ENCODE measurements at regions not wholly inside any gene's neighbourhood (a gene's known extent, or its start where the extent isn't known, plus 50 kb on each side); places are given as distances from the start of the nearest gene placed in this dataset.

DNA sequence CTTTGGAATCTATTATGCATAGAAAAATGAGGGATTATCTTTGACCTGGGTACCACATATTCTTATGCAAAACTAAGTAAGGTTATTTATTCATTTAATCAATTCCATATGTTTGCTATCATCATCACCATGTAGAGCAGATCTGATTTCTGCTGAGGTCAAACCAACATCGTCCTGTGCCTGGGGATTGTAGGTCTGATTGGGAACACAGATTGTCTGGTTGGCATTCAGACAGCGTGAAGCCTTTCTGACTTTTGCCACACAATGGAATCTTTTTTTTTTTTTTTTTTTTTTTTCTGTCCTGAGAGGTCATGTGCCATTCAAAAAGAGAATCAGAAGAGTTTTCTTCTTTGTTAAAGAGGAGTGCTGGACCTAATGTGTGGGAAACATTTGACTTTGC lies 142.9 kb downstream of the RAB11FIP2 start:
- no peaks in the 10 kb centered on the region for H3K36me3 Mint-ChIP-seq
- intact Hi-C loops (cut with micrococcal nuclease): no loop called here

DNA sequence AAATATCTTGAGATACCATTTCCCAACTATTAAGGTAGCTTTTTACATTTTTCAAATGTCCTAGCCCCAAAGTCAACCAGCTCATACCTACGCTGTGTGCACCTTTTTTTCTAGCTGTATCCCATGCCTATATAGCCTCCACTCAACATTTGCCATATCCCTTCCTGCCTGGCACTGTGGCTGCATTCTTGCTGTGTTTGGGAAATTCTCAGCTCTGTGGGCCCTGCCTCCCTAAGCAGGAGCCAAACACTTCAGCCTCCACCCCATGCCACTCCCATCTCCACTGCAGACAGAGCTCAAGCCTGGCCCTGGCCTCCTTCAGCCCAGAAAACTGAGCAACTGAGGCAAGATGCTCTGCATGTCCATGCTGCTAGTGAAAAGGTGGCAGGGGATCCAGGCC lies 141.3 kb downstream of the RAB11FIP2 start:
- no peak overlapping the region for H3K27ac Mint-ChIP-seq
- no peak overlapping the region for H3K4me3 Mint-ChIP-seq
- H3K9ac ChIP-seq (ENCODE audit: insufficient read depth, low read length, poor library complexity, severe bottlenecking): no peak overlapping the region
- TF ChIP-seq, protein P1, sequence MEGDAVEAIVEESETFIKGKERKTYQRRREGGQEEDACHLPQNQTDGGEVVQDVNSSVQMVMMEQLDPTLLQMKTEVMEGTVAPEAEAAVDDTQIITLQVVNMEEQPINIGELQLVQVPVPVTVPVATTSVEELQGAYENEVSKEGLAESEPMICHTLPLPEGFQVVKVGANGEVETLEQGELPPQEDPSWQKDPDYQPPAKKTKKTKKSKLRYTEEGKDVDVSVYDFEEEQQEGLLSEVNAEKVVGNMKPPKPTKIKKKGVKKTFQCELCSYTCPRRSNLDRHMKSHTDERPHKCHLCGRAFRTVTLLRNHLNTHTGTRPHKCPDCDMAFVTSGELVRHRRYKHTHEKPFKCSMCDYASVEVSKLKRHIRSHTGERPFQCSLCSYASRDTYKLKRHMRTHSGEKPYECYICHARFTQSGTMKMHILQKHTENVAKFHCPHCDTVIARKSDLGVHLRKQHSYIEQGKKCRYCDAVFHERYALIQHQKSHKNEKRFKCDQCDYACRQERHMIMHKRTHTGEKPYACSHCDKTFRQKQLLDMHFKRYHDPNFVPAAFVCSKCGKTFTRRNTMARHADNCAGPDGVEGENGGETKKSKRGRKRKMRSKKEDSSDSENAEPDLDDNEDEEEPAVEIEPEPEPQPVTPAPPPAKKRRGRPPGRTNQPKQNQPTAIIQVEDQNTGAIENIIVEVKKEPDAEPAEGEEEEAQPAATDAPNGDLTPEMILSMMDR (IDR thresholded peaks at IDR 0.05): no peak
- 100% methylated on average over 1 of the region's 1 CpG for WGBS (ENCODE audit: insufficient coverage)
- no peak overlapping the region for H3K4me3 ChIP-seq (replicated peaks in 1 of 3; ENCODE audit: low read depth in 2 of 3, low read length in 3 of 3)
- peaks cover 0 to 3% (median 0%) of the 10 kb centered on the region in 7 donors for H3K9me3 Mint-ChIP-seq
- no peaks in the 10 kb centered on the region for H3K36me3 ChIP-seq (replicated peaks in 1 of 2; ENCODE audit: control insufficient read depth in 1 of 2, insufficient read depth in 2 of 2, low read length in 2 of 2)
- H2AFZ ChIP-seq (ENCODE audit: insufficient read depth, low read depth, low read length, poor library complexity, severe bottlenecking): no peak overlapping the region
- no peaks in the 10 kb centered on the region for H3K4me1 ChIP-seq (ENCODE audit: control insufficient read depth in 1 of 2, insufficient read depth in 2 of 2, low read length in 2 of 2)
- no peaks in the 10 kb centered on the region for H3K27me3 ChIP-seq (ENCODE audit: control insufficient read depth in 2 of 2, insufficient read depth in 2 of 2, low read length in 2 of 2)
- no peaks in the 10 kb centered on the region for H3K9me3 ChIP-seq (replicated peaks in 1 of 2; ENCODE audit: control insufficient read depth in 1 of 2, insufficient read depth in 1 of 2, low read length in 2 of 2)
- H3K36me3 Mint-ChIP-seq: no peaks in the 10 kb centered on the region
- no peaks in the 10 kb centered on the region for H3K4me1 Mint-ChIP-seq
- H3K27ac ChIP-seq (ENCODE audit: low read depth in 1 of 2, low read length in 2 of 2): no peak overlapping the region
- DNase-seq: no peak
- H3K79me2 ChIP-seq (ENCODE audit: insufficient read depth, low read length): no peaks in the 10 kb centered on the region
- no peak overlapping the region for H3K4me2 ChIP-seq (replicated peaks; ENCODE audit: extremely low read depth, low read length, poor library complexity, severe bottlenecking)
- H4K20me1 ChIP-seq (ENCODE audit: insufficient read depth, low read length): no peaks in the 10 kb centered on the region
- intact Hi-C loops (cut with micrococcal nuclease): no loop called here
- H3K27me3 Mint-ChIP-seq (ENCODE audit: low read depth in 3 of 3): peaks cover 1 to 6% (median 2%) of the 10 kb centered on the region in 3 donors

More for the DNA sequence above, 142.9 kb downstream of the RAB11FIP2 start:
- H3K27ac Mint-ChIP-seq: no peak overlapping the region
- Histone ChIP-seq H3K9me3 (replicated peaks in 1 of 2; ENCODE audit: control insufficient read depth in 1 of 2, insufficient read depth in 1 of 2, low read length in 2 of 2) (no peaks in the 10 kb centered on the region), H2AFZ (ENCODE audit: insufficient read depth, low read depth, low read length, poor library complexity, severe bottlenecking) (no peak overlapping the region), H3K4me1 (ENCODE audit: control insufficient read depth in 1 of 2, insufficient read depth in 2 of 2, low read length in 2 of 2) (no peaks in the 10 kb centered on the region), H4K20me1 (ENCODE audit: insufficient read depth, low read length) (no peaks in the 10 kb centered on the region), H3K36me3 (replicated peaks in 1 of 2; ENCODE audit: control insufficient read depth in 1 of 2, insufficient read depth in 2 of 2, low read length in 2 of 2) (no peaks in the 10 kb centered on the region), H3K79me2 (ENCODE audit: insufficient read depth, low read length) (no peaks in the 10 kb centered on the region), H3K27ac (ENCODE audit: low read depth in 1 of 2, low read length in 2 of 2) (no peak overlapping the region), H3K4me2 (replicated peaks; ENCODE audit: extremely low read depth, low read length, poor library complexity, severe bottlenecking) (no peak overlapping the region), H3K27me3 (ENCODE audit: control insufficient read depth in 2 of 2, insufficient read depth in 2 of 2, low read length in 2 of 2) (no peaks in the 10 kb centered on the region), H3K4me3 (replicated peaks in 1 of 3; ENCODE audit: low read depth in 2 of 3, low read length in 3 of 3) (no peak overlapping the region), H3K9ac (ENCODE audit: insufficient read depth, low read length, poor library complexity, severe bottlenecking) (no peak overlapping the region)
- peaks cover 1 to 6% (median 2%) of the 10 kb centered on the region in 3 donors for H3K27me3 Mint-ChIP-seq (ENCODE audit: low read depth in 3 of 3)
- TF ChIP-seq, protein P1 (IDR thresholded peaks at IDR 0.05): no peak
- peaks cover 0 to 3% (median 0%) of the 10 kb centered on the region in 7 donors for H3K9me3 Mint-ChIP-seq
- H3K4me1 Mint-ChIP-seq: no peaks in the 10 kb centered on the region
- DNase-seq: no peak
- no peak overlapping the region for H3K4me3 Mint-ChIP-seq
- WGBS (ENCODE audit: insufficient coverage): no CpG with 5 or more reads among the region's 2 CpGs

Measured in CD14-positive monocyte (primary cell).